ENCODE measurements at regions not wholly inside any gene's neighbourhood (a gene's known extent, or its start where the extent isn't known, plus 50 kb on each side); places are given as distances from the start of the nearest gene placed in this dataset. TPM values are rescaled to one million over a fixed set of nuclear protein-coding genes. Genes with fewer than 3 reads are reported as not detected.

GRCh38 chr1:182114627-182115023 lies 53.1 kb upstream of the ZNF648 start:
- no peak for TF ChIP-seq CTCF (IDR thresholded peaks at IDR 0.05; ENCODE audit: insufficient read depth, low read length)
- H3K4me3 ChIP-seq (ENCODE audit: low read depth, low read length) = no peak overlapping the region
- DNase-seq (ENCODE audit: low read depth) = no peak

GRCh38 chr1:182113879-182114626 lies 52.5 kb upstream of the ZNF648 start:
- no peak for TF ChIP-seq CTCF (IDR thresholded peaks at IDR 0.05; ENCODE audit: insufficient read depth, low read length)
- DNase-seq (ENCODE audit: low read depth) = no peak
- no peak overlapping the region for H3K4me3 ChIP-seq (ENCODE audit: low read depth, low read length)

GRCh38 chr1:182111496-182111895 lies 50.0 kb upstream of the ZNF648 start:
- no peak for DNase-seq (ENCODE audit: low read depth)
- no peak for TF ChIP-seq CTCF (IDR thresholded peaks at IDR 0.05; ENCODE audit: insufficient read depth, low read length)
- no peak overlapping the region for H3K4me3 ChIP-seq (ENCODE audit: low read depth, low read length)

Small RNA genes lying in the stretch of these regions (small RNA-seq; reads per million reads assigned to genes)
- gene RNU6-152P = not detected

Data from fibroblast of the aortic adventitia (primary cell).